ENCODE measurements at regions not wholly inside any gene's neighbourhood (a gene's known extent, or its start where the extent isn't known, plus 50 kb on each side); places are given as distances from the start of the nearest gene placed in this dataset.

DNA sequence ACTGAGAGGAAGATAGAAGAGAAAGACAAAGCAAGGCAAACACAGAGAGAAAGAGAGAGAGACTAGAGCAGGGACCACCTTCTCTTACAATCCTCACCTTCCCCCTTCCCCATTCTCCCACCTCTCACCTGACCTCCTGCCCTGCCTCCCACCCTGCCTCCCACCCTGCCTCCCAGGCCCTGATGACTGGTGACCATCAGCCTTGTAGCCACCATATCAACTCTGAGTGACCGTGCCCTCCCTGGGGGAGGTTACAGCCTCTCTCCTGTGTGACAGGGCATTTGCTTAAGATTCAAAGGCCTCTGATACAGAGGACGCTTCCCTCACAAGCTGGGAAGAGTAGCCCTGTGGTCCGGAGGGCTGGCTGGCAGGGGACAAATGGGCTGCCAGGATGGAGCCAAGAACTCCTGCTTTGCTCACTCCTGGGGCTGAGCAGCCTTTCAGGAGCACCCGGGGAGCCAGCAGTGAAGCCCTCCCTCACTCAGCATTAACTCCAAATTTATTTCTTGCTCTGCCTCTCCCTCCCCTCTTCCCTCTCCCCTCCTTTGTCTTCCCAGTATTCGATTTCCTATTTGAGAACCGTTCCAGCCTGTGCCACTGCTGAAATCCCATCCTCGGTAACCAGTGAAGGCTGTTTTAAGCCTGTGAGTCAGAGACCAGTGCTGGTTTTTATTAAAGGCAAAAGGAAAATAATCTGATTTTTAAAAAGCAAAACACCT lies 125.2 kb upstream of the SYT13 start:
- Histone ChIP-seq H3K4me3 (no peak overlapping the region), H3K36me3 (no peaks in the 10 kb centered on the region), H3K9me3 (no peaks in the 10 kb centered on the region), H3K27ac (no peak overlapping the region), H3K4me1 (no peaks in the 10 kb centered on the region), H3K27me3 (peaks cover 0 to 60% (median 31%) of the 10 kb centered on the region in 7 donors)
- 30 to 38% methylated on average over 7 of the region's 7 CpGs for WGBS, 2 donors
- no peak for ATAC-seq
- TF ChIP-seq, protein P1, sequence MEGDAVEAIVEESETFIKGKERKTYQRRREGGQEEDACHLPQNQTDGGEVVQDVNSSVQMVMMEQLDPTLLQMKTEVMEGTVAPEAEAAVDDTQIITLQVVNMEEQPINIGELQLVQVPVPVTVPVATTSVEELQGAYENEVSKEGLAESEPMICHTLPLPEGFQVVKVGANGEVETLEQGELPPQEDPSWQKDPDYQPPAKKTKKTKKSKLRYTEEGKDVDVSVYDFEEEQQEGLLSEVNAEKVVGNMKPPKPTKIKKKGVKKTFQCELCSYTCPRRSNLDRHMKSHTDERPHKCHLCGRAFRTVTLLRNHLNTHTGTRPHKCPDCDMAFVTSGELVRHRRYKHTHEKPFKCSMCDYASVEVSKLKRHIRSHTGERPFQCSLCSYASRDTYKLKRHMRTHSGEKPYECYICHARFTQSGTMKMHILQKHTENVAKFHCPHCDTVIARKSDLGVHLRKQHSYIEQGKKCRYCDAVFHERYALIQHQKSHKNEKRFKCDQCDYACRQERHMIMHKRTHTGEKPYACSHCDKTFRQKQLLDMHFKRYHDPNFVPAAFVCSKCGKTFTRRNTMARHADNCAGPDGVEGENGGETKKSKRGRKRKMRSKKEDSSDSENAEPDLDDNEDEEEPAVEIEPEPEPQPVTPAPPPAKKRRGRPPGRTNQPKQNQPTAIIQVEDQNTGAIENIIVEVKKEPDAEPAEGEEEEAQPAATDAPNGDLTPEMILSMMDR (IDR thresholded peaks at IDR 0.05), result no peak
- no peak for DNase-seq
- intact Hi-C loops (cut with DNase I), result loop anchor here in 1 of 10 donors (10.0 kb wide), 1 partner anchor 243 kb away; no protein-coding TSS in a partner anchor

DNA sequence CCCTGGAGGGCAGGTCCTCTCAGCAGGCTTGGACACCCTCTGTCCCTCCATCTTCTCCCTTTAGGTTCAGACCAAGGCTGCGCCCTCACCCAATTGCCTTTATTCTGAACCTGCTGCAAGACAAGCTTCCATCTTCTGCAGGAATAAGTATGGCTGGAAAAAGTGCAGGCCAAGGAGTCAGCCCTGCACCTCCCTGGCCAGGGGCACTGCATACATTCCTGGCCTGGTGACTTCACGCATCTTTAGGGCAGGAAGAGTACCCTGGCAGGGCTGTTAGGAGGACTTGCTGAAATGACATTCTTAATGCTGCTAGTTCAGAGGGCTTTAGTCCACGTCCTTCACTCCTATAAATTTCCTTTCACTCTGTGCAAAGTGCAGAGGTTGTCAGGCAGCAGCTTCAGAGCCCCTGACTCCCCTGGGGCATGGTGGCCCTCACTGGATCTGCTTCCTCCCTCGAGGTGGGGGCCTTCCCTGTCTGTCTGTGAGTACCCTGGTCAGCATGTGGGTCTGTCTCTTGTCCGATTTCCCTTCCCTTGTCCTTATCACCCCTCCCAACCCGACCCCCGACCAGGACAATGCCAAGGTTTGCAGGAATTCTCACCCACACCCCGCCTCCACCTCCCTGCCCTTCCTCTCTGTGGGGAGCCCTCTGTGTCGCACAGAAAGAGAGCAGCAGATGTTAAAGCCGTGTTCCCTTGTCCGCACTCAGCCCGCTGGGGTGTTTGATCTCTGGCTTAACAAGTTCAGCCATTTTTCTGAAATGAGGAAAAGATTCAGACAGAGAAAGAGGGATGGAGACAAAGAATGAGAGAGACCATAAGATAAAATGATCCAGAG lies 124.5 kb upstream of the SYT13 start:
- Histone ChIP-seq H3K4me3 (no peak overlapping the region), H3K4me1 (no peaks in the 10 kb centered on the region), H3K9me3 (no peaks in the 10 kb centered on the region), H3K27me3 (peaks cover 0 to 66% (median 36%) of the 10 kb centered on the region in 7 donors), H3K36me3 (no peaks in the 10 kb centered on the region), H3K27ac (no peak overlapping the region)
- ATAC-seq (no peak), DNase-seq (no peak)
- 44 to 49% methylated on average over 12 of the region's 12 CpGs for WGBS, 2 donors
- intact Hi-C loops (cut with DNase I), result loop anchor here in 1 of 10 donors (10.0 kb wide), 1 partner anchor 244 kb away; no protein-coding TSS in a partner anchor
- TF ChIP-seq, protein P1 (IDR thresholded peaks at IDR 0.05), result no peak

DNA sequence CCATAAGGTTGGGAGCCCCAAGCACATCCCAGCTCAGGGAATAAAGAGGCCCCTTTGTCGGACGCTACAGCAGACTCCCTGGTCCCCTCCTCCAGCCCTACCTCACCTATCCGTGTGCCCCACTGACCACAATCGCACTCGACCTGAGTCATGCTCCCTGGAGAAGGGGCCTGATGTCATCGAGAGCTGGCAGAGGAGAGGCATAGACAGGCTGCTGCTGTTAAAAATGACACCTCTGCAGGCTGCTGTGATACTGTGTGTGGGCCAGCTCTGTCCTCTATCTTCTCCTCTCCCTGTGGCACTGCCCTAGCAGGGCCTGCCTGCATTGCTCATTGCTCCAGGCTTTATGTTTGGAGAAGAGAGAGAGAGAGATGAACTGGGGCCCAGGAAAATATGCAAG lies 123.4 kb upstream of the SYT13 start:
- TF ChIP-seq, protein P1 (IDR thresholded peaks at IDR 0.05), result no peak

DNA sequence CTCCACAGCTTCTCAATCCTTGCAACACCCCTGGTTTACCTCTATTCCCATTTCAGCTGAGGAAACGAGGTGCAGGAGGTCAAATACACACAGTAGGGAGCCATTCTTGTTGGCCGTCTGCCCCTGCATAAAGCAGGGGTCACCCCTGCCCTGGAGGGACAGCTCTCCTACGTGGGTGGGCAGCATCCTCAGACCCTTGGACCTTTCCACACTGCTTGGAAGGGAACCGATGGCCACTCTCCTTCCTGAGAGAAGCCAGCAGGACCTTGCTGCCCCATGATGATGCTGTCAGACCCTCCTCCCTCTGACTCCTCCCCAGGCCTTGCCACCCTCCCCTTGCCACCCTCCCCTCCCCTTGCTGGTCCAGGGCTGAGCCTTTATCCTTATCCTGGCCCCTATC lies 121.1 kb upstream of the SYT13 start:
- ATAC-seq (no peak), DNase-seq (no peak)
- intact Hi-C loops (cut with DNase I), result loop anchor here in 6 of 10 donors (5.0 to 10.0 kb wide), 5 partner anchors 245 to 368 kb away; no protein-coding TSS in a partner anchor
- TF ChIP-seq, protein P1 (IDR thresholded peaks at IDR 0.05), result no peak
- no peak overlapping the region for H3K4me3 ChIP-seq
- no peak overlapping the region for H3K27ac ChIP-seq
- 64 to 67% methylated on average over 4 of the region's 4 CpGs for WGBS, 2 donors
- peaks cover 0 to 53% (median 26%) of the 10 kb centered on the region in 7 donors for H3K27me3 ChIP-seq
- no peaks in the 10 kb centered on the region for H3K9me3 ChIP-seq
- H3K36me3 ChIP-seq, result no peaks in the 10 kb centered on the region
- H3K4me1 ChIP-seq, result no peaks in the 10 kb centered on the region

More for the DNA sequence above, 123.4 kb upstream of the SYT13 start:
- H3K4me3 ChIP-seq, result no peak overlapping the region
- DNase-seq (no peak), ATAC-seq (peak in 2 of 8 donors; percentile 52 to 78)
- H3K4me1 ChIP-seq, result no peaks in the 10 kb centered on the region
- WGBS, 2 donors, result 82 to 88% methylated on average over 6 of the region's 6 CpGs
- no peaks in the 10 kb centered on the region for H3K36me3 ChIP-seq
- peaks cover 0 to 69% (median 39%) of the 10 kb centered on the region in 7 donors for H3K27me3 ChIP-seq
- intact Hi-C loops (cut with DNase I), result loop anchor here in 6 of 10 donors (5.0 to 10.0 kb wide), 5 partner anchors 243 to 365 kb away; no protein-coding TSS in a partner anchor
- H3K9me3 ChIP-seq, result no peaks in the 10 kb centered on the region
- H3K27ac ChIP-seq, result no peak overlapping the region
